Mucosa of stomach (tissue), 1 donor: ENCODE measurements at regions not wholly inside any gene's neighbourhood (a gene's known extent, or its start where the extent isn't known, plus 50 kb on each side); places are given as distances from the start of the nearest gene placed in this dataset.

Source experiments
- H3K27me3 ChIP-seq: one replicate; pipeline ENCODE4 v1.7.0; 2013; ENCODE audit warnings: mild to moderate bottlenecking, low read length; ENCODE audit not compliant: control insufficient read depth, insufficient read depth
- H3K36me3 ChIP-seq: one replicate; pipeline ENCODE4 v1.7.0; 2013; ENCODE audit warnings: low read length; ENCODE audit not compliant: control insufficient read depth, insufficient read depth
- H3K4me1 ChIP-seq: one replicate; pipeline ENCODE4 v1.7.0; 2013; ENCODE audit warnings: mild to moderate bottlenecking, low read length; ENCODE audit not compliant: control insufficient read depth, insufficient read depth
- H3K4me3 ChIP-seq: one replicate; pipeline ENCODE4 v1.7.0; 2013; ENCODE audit warnings: low read length
- H3K9ac ChIP-seq: one replicate; pipeline ENCODE4 v1.7.0; 2013; ENCODE audit warnings: mild to moderate bottlenecking, low read length, moderate library complexity
- H3K9me3 ChIP-seq: one replicate; pipeline ENCODE4 v1.7.0; 2013; ENCODE audit warnings: mild to moderate bottlenecking, low read length, moderate library complexity; ENCODE audit not compliant: control insufficient read depth
- donor health status: Pancreatic carcinoma.

- H3K9me3 ChIP-seq: no peaks in the 10 kb centered on the region
- no peak overlapping the region for H3K9ac ChIP-seq
- no peaks in the 10 kb centered on the region for H3K4me1 ChIP-seq
- H3K4me3 ChIP-seq: no peak overlapping the region
- H3K27me3 ChIP-seq: no peaks in the 10 kb centered on the region
- H3K36me3 ChIP-seq: no peaks in the 10 kb centered on the region
Observed at GRCh38 chr15:35827911-35828310, 281.9 kb upstream of the DPH6 start.

- Histone ChIP-seq H3K4me1 (no peaks in the 10 kb centered on the region), H3K36me3 (no peaks in the 10 kb centered on the region), H3K9me3 (no peaks in the 10 kb centered on the region), H3K4me3 (no peak overlapping the region), H3K9ac (no peak overlapping the region), H3K27me3 (no peaks in the 10 kb centered on the region)
Observed at GRCh38 chr15:35833581-35833980, 287.6 kb upstream of the DPH6 start.

GRCh38 chr15:35834216-35834830 is 288.4 kb upstream of the DPH6 start:
- Histone ChIP-seq H3K36me3 (no peaks in the 10 kb centered on the region), H3K4me1 (no peaks in the 10 kb centered on the region), H3K4me3 (no peak overlapping the region), H3K9ac (no peak overlapping the region), H3K27me3 (no peaks in the 10 kb centered on the region), H3K9me3 (no peaks in the 10 kb centered on the region)

GRCh38 chr15:35834866-35835265 is 288.9 kb upstream of the DPH6 start:
- Histone ChIP-seq H3K36me3 (no peaks in the 10 kb centered on the region), H3K9me3 (no peaks in the 10 kb centered on the region), H3K4me3 (no peak overlapping the region), H3K27me3 (no peaks in the 10 kb centered on the region), H3K9ac (no peak overlapping the region), H3K4me1 (no peaks in the 10 kb centered on the region)

- Histone ChIP-seq H3K9me3 (no peaks in the 10 kb centered on the region), H3K4me1 (no peaks in the 10 kb centered on the region), H3K4me3 (no peak overlapping the region), H3K9ac (no peak overlapping the region), H3K36me3 (no peaks in the 10 kb centered on the region), H3K27me3 (no peaks in the 10 kb centered on the region)
Observed at GRCh38 chr15:35838424-35839111, 292.6 kb upstream of the DPH6 start.

GRCh38 chr15:35842631-35843030 is 296.7 kb upstream of the DPH6 start:
- Histone ChIP-seq H3K4me1 (no peaks in the 10 kb centered on the region), H3K27me3 (no peaks in the 10 kb centered on the region), H3K9ac (no peak overlapping the region), H3K4me3 (no peak overlapping the region), H3K36me3 (no peaks in the 10 kb centered on the region), H3K9me3 (no peaks in the 10 kb centered on the region)

GRCh38 chr15:35843498-35843897 is 297.5 kb upstream of the DPH6 start:
- Histone ChIP-seq H3K4me1 (no peaks in the 10 kb centered on the region), H3K4me3 (no peak overlapping the region), H3K9ac (no peak overlapping the region), H3K9me3 (no peaks in the 10 kb centered on the region), H3K36me3 (no peaks in the 10 kb centered on the region), H3K27me3 (no peaks in the 10 kb centered on the region)

- Histone ChIP-seq H3K4me3 (no peak overlapping the region), H3K4me1 (no peaks in the 10 kb centered on the region), H3K27me3 (peaks cover 3% of the 10 kb centered on the region), H3K9me3 (no peaks in the 10 kb centered on the region), H3K9ac (no peak overlapping the region), H3K36me3 (no peaks in the 10 kb centered on the region)
Observed at GRCh38 chr15:35850284-35850683, 304.3 kb upstream of the DPH6 start.

- H3K27me3 ChIP-seq: peaks cover 3% of the 10 kb centered on the region
- H3K9ac ChIP-seq: no peak overlapping the region
- no peaks in the 10 kb centered on the region for H3K4me1 ChIP-seq
- no peaks in the 10 kb centered on the region for H3K36me3 ChIP-seq
- no peaks in the 10 kb centered on the region for H3K9me3 ChIP-seq
- no peak overlapping the region for H3K4me3 ChIP-seq
Observed at GRCh38 chr15:35851491-35851890, 305.5 kb upstream of the DPH6 start.

- Histone ChIP-seq H3K27me3 (peaks cover 3% of the 10 kb centered on the region), H3K36me3 (no peaks in the 10 kb centered on the region)
Observed at GRCh38 chr15:35852818-35853624, 307.1 kb upstream of the DPH6 start.

GRCh38 chr15:35854316-35854715 is 308.4 kb upstream of the DPH6 start:
- no peaks in the 10 kb centered on the region for H3K9me3 ChIP-seq
- H3K9ac ChIP-seq: no peak overlapping the region
- no peaks in the 10 kb centered on the region for H3K4me1 ChIP-seq
- H3K36me3 ChIP-seq: no peaks in the 10 kb centered on the region
- H3K4me3 ChIP-seq: no peak overlapping the region
- H3K27me3 ChIP-seq: peaks cover 3% of the 10 kb centered on the region

More at GRCh38 chr15:35852818-35853624, 307.1 kb upstream of the DPH6 start:
- no peak overlapping the region for H3K4me3 ChIP-seq
- H3K9ac ChIP-seq: no peak overlapping the region
- H3K9me3 ChIP-seq: no peaks in the 10 kb centered on the region
- no peaks in the 10 kb centered on the region for H3K4me1 ChIP-seq

- Histone ChIP-seq H3K9ac (no peak overlapping the region), H3K36me3 (no peaks in the 10 kb centered on the region), H3K4me1 (no peaks in the 10 kb centered on the region), H3K27me3 (no peaks in the 10 kb centered on the region), H3K4me3 (no peak overlapping the region), H3K9me3 (no peaks in the 10 kb centered on the region)
Observed at GRCh38 chr15:35857567-35858226, 311.7 kb upstream of the DPH6 start.
